Liver (tissue), 7 donors: ENCODE measurements at regions not wholly inside any gene's neighbourhood (a gene's known extent, or its start where the extent isn't known, plus 50 kb on each side); places are given as distances from the start of the nearest gene placed in this dataset.

Source experiments
- DNase-seq: peaks from one replicate; pipeline ENCODE4 v3.0.0-alpha.2; 2017; ENCODE audit warnings: low spot score
- H3K27ac ChIP-seq, 2 donors: one replicate each; pipeline ENCODE4 v1.7.0; 2013; ENCODE audit warnings: inconsistent platforms in 2 of 2, low read length in 2 of 2, control low read depth in 1 of 2, low read depth in 1 of 2, mild to moderate bottlenecking in 1 of 2
- H3K27me3 ChIP-seq, 4 donors: one replicate each; pipeline versions ENCODE4 v1.6.1 to v1.7.0; 2013; ENCODE audit warnings: low read length in 3 of 4, inconsistent platforms in 1 of 4, mild to moderate bottlenecking in 1 of 4, moderate library complexity in 1 of 4; ENCODE audit not compliant: control insufficient read depth in 4 of 4, insufficient read depth in 4 of 4
- H3K36me3 ChIP-seq, 4 donors: one replicate each; pipeline versions ENCODE4 v1.6.1 to v1.7.0; 2013; ENCODE audit warnings: low read length in 3 of 4, mild to moderate bottlenecking in 3 of 4, low read depth in 1 of 4, moderate library complexity in 1 of 4; ENCODE audit not compliant: control insufficient read depth in 4 of 4, insufficient read depth in 3 of 4
- H3K4me1 ChIP-seq, 4 donors: one replicate each; pipeline versions ENCODE4 v1.6.1 to v1.7.0; 2013; ENCODE audit warnings: low read length in 3 of 4, mild to moderate bottlenecking in 3 of 4, moderate library complexity in 1 of 4; ENCODE audit not compliant: control insufficient read depth in 4 of 4, insufficient read depth in 4 of 4
- H3K4me3 ChIP-seq, 3 donors: one replicate each; pipeline versions ENCODE4 v1.6.1 to v1.7.0; 2013; ENCODE audit warnings: low read length in 3 of 3, control low read depth in 1 of 3, low read depth in 1 of 3, mild to moderate bottlenecking in 1 of 3
- H3K9ac ChIP-seq, 2 donors: one replicate each; pipeline ENCODE4 v1.7.0; 2013; ENCODE audit warnings: low read length in 2 of 2, mild to moderate bottlenecking in 2 of 2, moderate library complexity in 2 of 2, control low read depth in 1 of 2, low read depth in 1 of 2
- H3K9me3 ChIP-seq, 4 donors: one replicate each; pipeline versions ENCODE4 v1.6.1 to v1.7.0; 2013; ENCODE audit warnings: low read length in 3 of 4; ENCODE audit not compliant: control insufficient read depth in 4 of 4
- EGR1 ChIP-seq, 2 donors: IDR thresholded peaks; 2 replicates each; pipeline ENCODE4 v1.6.1; 2016 to 2018; ENCODE audit warnings: antibody characterized with exemption in 2 of 2, low read depth in 2 of 2
- FOXA1 ChIP-seq: IDR thresholded peaks from 2 replicates; pipeline ENCODE4 v1.6.1; 2016; ENCODE audit warnings: antibody characterized with exemption
- FOXA2 ChIP-seq: IDR thresholded peaks from 2 replicates; pipeline ENCODE4 v1.6.1; 2016; ENCODE audit warnings: antibody characterized with exemption
- GABPA ChIP-seq, 2 donors: IDR thresholded peaks in 1 of 2; conservative IDR thresholded peaks in 1 of 2; 2 replicates each; pipeline ENCODE4 v1.6.1; 2016; ENCODE audit warnings: antibody characterized with exemption in 2 of 2, mild to moderate bottlenecking in 1 of 2, moderate library complexity in 1 of 2
- HNF4A ChIP-seq, 2 donors: conservative IDR thresholded peaks; 2 replicates each; pipeline ENCODE4 v1.6.1; 2016; ENCODE audit warnings: antibody characterized with exemption in 2 of 2, mild to moderate bottlenecking in 2 of 2
- HNF4G ChIP-seq: IDR thresholded peaks from 2 replicates; pipeline ENCODE4 v1.6.1; 2016; ENCODE audit warnings: antibody characterized with exemption
- JUND ChIP-seq, 2 donors: IDR thresholded peaks; 2 replicates each; pipeline ENCODE4 v1.6.1; 2016; ENCODE audit warnings: antibody characterized with exemption in 2 of 2
- MAX ChIP-seq: IDR thresholded peaks from 2 replicates; pipeline ENCODE4 v1.6.1; 2016; ENCODE audit warnings: antibody characterized with exemption
- NR2F2 ChIP-seq: IDR thresholded peaks from 2 replicates; pipeline ENCODE4 v1.6.1; 2016; ENCODE audit warnings: antibody characterized with exemption
- RAD21 ChIP-seq, 2 donors: IDR thresholded peaks; 2 replicates each; pipeline ENCODE4 v1.6.1; 2016; ENCODE audit warnings: antibody characterized with exemption in 2 of 2, mild to moderate bottlenecking in 2 of 2
- REST ChIP-seq: IDR thresholded peaks from 2 replicates; pipeline ENCODE4 v1.6.1; 2016; ENCODE audit warnings: antibody characterized with exemption, mild to moderate bottlenecking
- RXRA ChIP-seq, 2 donors: IDR thresholded peaks; 2 replicates each; pipeline ENCODE4 v1.6.1; 2017 to 2018; ENCODE audit warnings: antibody characterized with exemption in 2 of 2, mild to moderate bottlenecking in 1 of 2
- SP1 ChIP-seq: IDR thresholded peaks from 2 replicates; pipeline ENCODE4 v1.6.1; 2018; ENCODE audit warnings: antibody characterized with exemption, mild to moderate bottlenecking
- TAF1 ChIP-seq: conservative IDR thresholded peaks from 2 replicates; pipeline ENCODE4 v1.6.1; 2016; ENCODE audit warnings: antibody characterized with exemption, mild to moderate bottlenecking
- YY1 ChIP-seq: IDR thresholded peaks from 2 replicates; pipeline ENCODE4 v1.6.1; 2016; ENCODE audit warnings: antibody characterized with exemption, mild to moderate bottlenecking
- WGBS: extraction: QIAGEN DNeasy Blood & Tissue Kit; methylation state at CpG from one replicate; pipeline ENCODE4 v1.1.7; 2013; 5-methylcytosine and 5-hydroxymethylcytosine counted together
- TF ChIP-seq, protein P1 (sequence below): IDR thresholded peaks from 2 replicates; pipeline ENCODE4 v1.6.1; 2016; ENCODE audit warnings: antibody characterized with exemption
- TF ChIP-seq, protein P2 (sequence below): IDR thresholded peaks from 2 replicates; pipeline ENCODE4 v1.6.1; 2016; ENCODE audit warnings: antibody characterized with exemption
- donor health status: healthy.
- donor health status: healthy.
- donor health status: healthy.
- donor health status: healthy.

DNA sequence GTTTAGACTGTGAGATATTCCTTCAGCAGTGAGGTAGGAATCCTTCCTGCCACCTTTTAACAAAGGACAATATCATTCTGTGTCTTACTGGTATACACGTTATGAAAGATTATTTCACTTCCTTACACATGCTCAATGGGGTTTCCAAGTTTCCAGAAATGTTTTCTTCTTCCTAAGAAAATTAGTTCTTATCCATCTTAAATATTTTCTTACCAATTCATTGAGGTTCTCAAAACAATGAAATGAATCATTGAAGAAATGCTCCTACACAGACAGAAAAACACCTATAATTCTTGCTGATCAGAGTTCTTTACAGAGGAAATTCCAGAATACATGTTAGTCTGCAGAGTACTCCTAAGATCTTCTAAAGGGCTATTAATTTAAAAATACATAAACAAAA, 51.4 kb upstream of the SEC61G start:
- no peak for DNase-seq
- H3K4me1 ChIP-seq = peaks cover 5 to 17% (median 16%) of the 10 kb centered on the region in 4 donors
- no peak for TF ChIP-seq JUND (IDR thresholded peaks at IDR 0.05)
- no peak for TF ChIP-seq EGR1 (IDR thresholded peaks at IDR 0.05; ENCODE audit: low read depth in 2 of 2)
- TF ChIP-seq, protein P1, sequence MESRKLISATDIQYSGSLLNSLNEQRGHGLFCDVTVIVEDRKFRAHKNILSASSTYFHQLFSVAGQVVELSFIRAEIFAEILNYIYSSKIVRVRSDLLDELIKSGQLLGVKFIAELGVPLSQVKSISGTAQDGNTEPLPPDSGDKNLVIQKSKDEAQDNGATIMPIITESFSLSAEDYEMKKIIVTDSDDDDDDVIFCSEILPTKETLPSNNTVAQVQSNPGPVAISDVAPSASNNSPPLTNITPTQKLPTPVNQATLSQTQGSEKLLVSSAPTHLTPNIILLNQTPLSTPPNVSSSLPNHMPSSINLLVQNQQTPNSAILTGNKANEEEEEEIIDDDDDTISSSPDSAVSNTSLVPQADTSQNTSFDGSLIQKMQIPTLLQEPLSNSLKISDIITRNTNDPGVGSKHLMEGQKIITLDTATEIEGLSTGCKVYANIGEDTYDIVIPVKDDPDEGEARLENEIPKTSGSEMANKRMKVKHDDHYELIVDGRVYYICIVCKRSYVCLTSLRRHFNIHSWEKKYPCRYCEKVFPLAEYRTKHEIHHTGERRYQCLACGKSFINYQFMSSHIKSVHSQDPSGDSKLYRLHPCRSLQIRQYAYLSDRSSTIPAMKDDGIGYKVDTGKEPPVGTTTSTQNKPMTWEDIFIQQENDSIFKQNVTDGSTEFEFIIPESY = no peak
- TF ChIP-seq NR2F2 = no peak
- TF ChIP-seq TAF1 = no peak
- TF ChIP-seq, protein P2, sequence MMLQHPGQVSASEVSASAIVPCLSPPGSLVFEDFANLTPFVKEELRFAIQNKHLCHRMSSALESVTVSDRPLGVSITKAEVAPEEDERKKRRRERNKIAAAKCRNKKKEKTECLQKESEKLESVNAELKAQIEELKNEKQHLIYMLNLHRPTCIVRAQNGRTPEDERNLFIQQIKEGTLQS = no peak
- TF ChIP-seq RXRA (IDR thresholded peaks at IDR 0.05) = no peak
- no peak for TF ChIP-seq FOXA1
- no peak for TF ChIP-seq YY1
- no peak for TF ChIP-seq HNF4G
- TF ChIP-seq GABPA (IDR thresholded peaks at IDR 0.05 in 1 of 2, conservative IDR thresholded peaks at IDR 0.05 in 1 of 2) = no peak
- no peak for TF ChIP-seq MAX
- no peak for TF ChIP-seq REST
- TF ChIP-seq RAD21 (IDR thresholded peaks at IDR 0.05) = no peak
- TF ChIP-seq HNF4A (conservative IDR thresholded peaks at IDR 0.05) = no peak
- H3K27me3 ChIP-seq = no peaks in the 10 kb centered on the region
- 79% methylated on average over 1 of the region's 1 CpG for WGBS
- H3K4me3 ChIP-seq = no peak overlapping the region
- H3K9me3 ChIP-seq = no peaks in the 10 kb centered on the region
- H3K36me3 ChIP-seq = no peaks in the 10 kb centered on the region
- H3K27ac ChIP-seq = no peak overlapping the region
- H3K9ac ChIP-seq = no peak overlapping the region

GRCh38 chr7:54811041-54811845, 52.2 kb upstream of the SEC61G start:
- no peak overlapping the region for H3K9ac ChIP-seq
- TF ChIP-seq, protein P2 = no peak
- no peak for TF ChIP-seq GABPA (IDR thresholded peaks at IDR 0.05 in 1 of 2, conservative IDR thresholded peaks at IDR 0.05 in 1 of 2)
- no peak for TF ChIP-seq EGR1 (IDR thresholded peaks at IDR 0.05; ENCODE audit: low read depth in 2 of 2)
- TF ChIP-seq RAD21 (IDR thresholded peaks at IDR 0.05) = no peak
- TF ChIP-seq, protein P1 = no peak
- no peak for TF ChIP-seq FOXA2
- no peak for TF ChIP-seq SP1
- TF ChIP-seq RXRA (IDR thresholded peaks at IDR 0.05) = no peak
- no peak for TF ChIP-seq HNF4A (conservative IDR thresholded peaks at IDR 0.05)

More at GRCh38 chr7:54811041-54811845, 52.2 kb upstream of the SEC61G start:
- DNase-seq = no peak
- Histone ChIP-seq H3K9me3 (no peaks in the 10 kb centered on the region), H3K4me3 (no peak overlapping the region), H3K27ac (no peak overlapping the region), H3K27me3 (no peaks in the 10 kb centered on the region), H3K4me1 (peaks cover 5 to 17% (median 16%) of the 10 kb centered on the region in 4 donors), H3K36me3 (no peaks in the 10 kb centered on the region)
- WGBS = 78% methylated on average over 5 of the region's 5 CpGs
